IMR-90 (cell line): ENCODE measurements at regions not wholly inside any gene's neighbourhood (a gene's known extent, or its start where the extent isn't known, plus 50 kb on each side); places are given as distances from the start of the nearest gene placed in this dataset.
A peak's percentile ranks its signal among the peaks of the same experiment; 100 is the strongest.

Source experiments
- ATAC-seq: fragments of 200-7000 bp; cut with Tn5 transposase; 2 replicates; pipeline ENCODE4 v1.9.1; 2020; ENCODE audit warnings: low read depth, mild to moderate bottlenecking, moderate library complexity
- BruUV-seq: library from RNA; stranded (reverse); fragments of 400-500 nt; replicated peaks from 2 replicates; lab custom pipeline; 2021; lab: Mats Ljungman, UMichigan
- CTCF ChIA-PET: fragments of 300-600 bp; formaldehyde crosslinking; extraction: SDS; loops from one replicate; lab custom pipeline; 2021; ENCODE audit warnings: antibody characterized with exemption; lab: Yijun Ruan, JAX
- POLR2A ChIA-PET: fragments of 300-600 bp; sonication (Branson Sonifier 250); formaldehyde crosslinking; loops from one replicate; lab custom pipeline; 2022; ENCODE audit warnings: antibody characterized with exemption; ENCODE audit not compliant: unreplicated experiment; lab: Charles Lee
- DNase-seq: peaks from one replicate; pipeline ENCODE4 v3.0.0; 2013
- H2AFZ ChIP-seq: replicated peaks from 2 replicates; pipeline ENCODE3; 2013; ENCODE audit warnings: low read length, mild to moderate bottlenecking; ENCODE audit not compliant: poor library complexity
- H2AK5ac ChIP-seq: 2 replicates; pipeline ENCODE4 v1.6.1; 2013; ENCODE audit warnings: low read depth, low read length, inconsistent platforms
- H2AK9ac ChIP-seq: replicated peaks from 2 replicates; pipeline ENCODE3; 2013; ENCODE audit warnings: mild to moderate bottlenecking, low read depth, low read length, moderate library complexity; ENCODE audit not compliant: poor library complexity
- H2BK120ac ChIP-seq: 2 replicates; pipeline ENCODE4 v1.6.1; 2013; ENCODE audit warnings: low read depth, low read length, inconsistent platforms
- H2BK15ac ChIP-seq: 3 replicates; pipeline ENCODE4 v1.6.1; 2013; ENCODE audit warnings: low read depth, low read length, inconsistent platforms
- H2BK20ac ChIP-seq: 2 replicates; pipeline ENCODE4 v1.6.1; 2013; ENCODE audit warnings: low read depth, mild to moderate bottlenecking, inconsistent platforms, low read length, moderate library complexity
- H2BK5ac ChIP-seq: 2 replicates; pipeline ENCODE4 v1.6.1; 2013; ENCODE audit warnings: mild to moderate bottlenecking, low read depth, low read length, inconsistent platforms; ENCODE audit not compliant: poor library complexity, severe bottlenecking
- H3K14ac ChIP-seq: replicated peaks from 2 replicates; pipeline ENCODE4 v1.6.1; 2013; ENCODE audit warnings: low read depth, low read length, inconsistent platforms
- H3K18ac ChIP-seq: 2 replicates; pipeline ENCODE4 v1.6.1; 2013; ENCODE audit warnings: low read depth, low read length, control low read depth
- H3K23ac ChIP-seq: 2 replicates; pipeline ENCODE4 v1.6.1; 2013; ENCODE audit warnings: low read depth, low read length, inconsistent platforms
- H3K27ac ChIP-seq: 2 replicates; pipeline ENCODE4 v1.5.1; 2013; ENCODE audit warnings: mild to moderate bottlenecking, control low read depth, low read length; ENCODE audit not compliant: insufficient read depth
- H3K27me3 ChIP-seq: 2 replicates; pipeline ENCODE4 v1.6.1; 2013; ENCODE audit warnings: low read length; ENCODE audit not compliant: control insufficient read depth, insufficient read depth
- H3K36me3 ChIP-seq: 2 replicates; pipeline ENCODE4 v1.6.1; 2013; ENCODE audit warnings: low read length, mixed read lengths; ENCODE audit not compliant: control insufficient read depth, insufficient read depth
- H3K4ac ChIP-seq: 2 replicates; pipeline ENCODE4 v1.6.1; 2013; ENCODE audit warnings: low read depth, low read length, inconsistent platforms
- H3K4me1 ChIP-seq: 2 replicates; pipeline ENCODE4 v1.6.1; 2013; ENCODE audit warnings: low read length, mixed read lengths; ENCODE audit not compliant: control insufficient read depth, insufficient read depth
- H3K4me2 ChIP-seq: 2 replicates; pipeline ENCODE4 v1.6.1; 2013; ENCODE audit warnings: low read depth, mild to moderate bottlenecking, control low read depth, low read length, moderate library complexity
- H3K4me3 ChIP-seq: 2 replicates; pipeline ENCODE4 v1.5.1; 2013; ENCODE audit warnings: low read depth, mild to moderate bottlenecking, control low read depth, low read length, moderate library complexity; ENCODE audit not compliant: insufficient read depth
- H3K56ac ChIP-seq: 2 replicates; pipeline ENCODE4 v1.6.1; 2013; ENCODE audit warnings: low read length, inconsistent platforms; ENCODE audit not compliant: insufficient read depth; ENCODE audit errors: extremely low read depth
- H3K79me1 ChIP-seq, 2 experiments: 2 replicates each; pipeline ENCODE4 v1.6.1; 2013; ENCODE audit warnings: low read length in 2 of 2, inconsistent platforms in 1 of 2, low read depth in 1 of 2
- H3K9ac ChIP-seq: 2 replicates; pipeline ENCODE4 v1.6.1; 2013; ENCODE audit warnings: low read depth, low read length, control low read depth
- H3K9me1 ChIP-seq: 2 replicates; pipeline ENCODE4 v1.6.1; 2013; ENCODE audit warnings: low read length, inconsistent platforms; ENCODE audit not compliant: insufficient read depth
- H3K9me3 ChIP-seq: 2 replicates; pipeline ENCODE4 v1.6.1; 2013; ENCODE audit warnings: low read length; ENCODE audit not compliant: control insufficient read depth, insufficient read depth
- H4K20me1 ChIP-seq: 2 replicates; pipeline ENCODE4 v1.6.1; 2013; ENCODE audit warnings: low read length, inconsistent platforms; ENCODE audit not compliant: insufficient read depth
- H4K5ac ChIP-seq: 2 replicates; pipeline ENCODE4 v1.6.1; 2013; ENCODE audit warnings: mild to moderate bottlenecking, low read depth, low read length, control low read depth
- H4K8ac ChIP-seq, 2 experiments: 2 replicates each; pipeline ENCODE4 v1.6.1; 2013; ENCODE audit warnings: low read depth in 2 of 2, low read length in 2 of 2, control low read depth in 1 of 2, inconsistent platforms in 1 of 2
- H4K91ac ChIP-seq: 2 replicates; pipeline ENCODE4 v1.6.1; 2013; ENCODE audit warnings: low read depth, low read length, inconsistent platforms; ENCODE audit not compliant: insufficient read depth
- BHLHE40 ChIP-seq: fragments of 150-350 bp; IDR thresholded peaks from 2 replicates; pipeline ENCODE4 v1.6.1; 2016; ENCODE audit warnings: mild to moderate bottlenecking, low read depth, low read length
- MAFK ChIP-seq: IDR thresholded peaks from 2 replicates; pipeline ENCODE4 v1.6.1; 2012; ENCODE audit warnings: low read depth, low read length, improper control_type of control experiment
- MAZ ChIP-seq: IDR thresholded peaks from 2 replicates; pipeline ENCODE4 v1.6.1; 2012; ENCODE audit warnings: low read depth, mild to moderate bottlenecking, low read length, improper control_type of control experiment, moderate library complexity, borderline replicate concordance
- RAD21 ChIP-seq: IDR thresholded peaks from 2 replicates; pipeline ENCODE4 v1.6.1; 2012; ENCODE audit warnings: low read length, improper control_type of control experiment
- RFX5 ChIP-seq: IDR thresholded peaks from 2 replicates; pipeline ENCODE4 v1.8.0; 2012; ENCODE audit warnings: low read depth, mild to moderate bottlenecking, low read length, moderate library complexity
- SMC3 ChIP-seq: fragments of 150-350 bp; IDR thresholded peaks from 2 replicates; pipeline ENCODE4 v1.6.1; 2016; ENCODE audit warnings: low read depth, mild to moderate bottlenecking, antibody characterized with exemption, low read length, moderate library complexity
- WGBS, 2 experiments: methylation state at CpG; one replicate each; pipeline versions ENCODE4 v1.1.5 to v1.1.7; 2013; ENCODE audit warnings: missing lambda C conversion rate in 2 of 2; ENCODE audit not compliant: insufficient read length in 1 of 2; ENCODE audit errors: extremely low coverage in 2 of 2; 5-methylcytosine and 5-hydroxymethylcytosine counted together
- dilution Hi-C: fragments of 300-500 bp; cut with HindIII; formaldehyde crosslinking; loops from one replicate; pipeline ENCODE4 v1.14.3; 2018; ENCODE audit warnings: low sequenced_read_pairs; ENCODE audit not compliant: unreplicated experiment
- in situ Hi-C: fragments of 300-500 bp; cut with MboI; formaldehyde crosslinking; loops from 3 replicates; pipeline ENCODE4 v1.14.3; 2019; ENCODE audit warnings: low sequenced_read_pairs, inconsistent platforms, mixed read lengths
- intact Hi-C: fragments of 100-400 bp; cut with micrococcal nuclease; formaldehyde crosslinking; loops from 2 replicates; pipeline ENCODE4 v1.10.0; 2022

- TF ChIP-seq MAFK = peak; percentile 9; the same call in 1 of the 2 replicates
- no peak for TF ChIP-seq SMC3
- peak; percentile 46; the same call in 1 of the 2 replicates for TF ChIP-seq BHLHE40
These were observed 70.5 kb upstream of the FRMD6 start (continued) for GRCh38 chr14:51581017-51581881.

- Histone ChIP-seq H3K36me3 (no peaks in the 10 kb centered on the region), H3K56ac (no peak overlapping the region; the same call in 1 of the 2 replicates), H2AK5ac (peak overlapping the region; percentile 78), H3K4me1 (peaks cover 10% of the 10 kb centered on the region), H2BK20ac (peak overlapping the region; percentile 89), H3K27ac (0 out of 2 replicates have a peak overlapping the region, but pooled peaks have one; percentile 33), H4K8ac (peak overlapping the region in 1 of 2 experiments; percentile 73; a peak in 2 of 4 replicates), H3K23ac (peak overlapping the region; percentile 21; the same call in 1 of the 2 replicates), H2BK15ac (peak overlapping the region; percentile 95), H3K9me3 (no peaks in the 10 kb centered on the region), H3K4me2 (no peak overlapping the region; the same call in 1 of the 2 replicates), H2AK9ac (no peak overlapping the region), H4K5ac (peak overlapping the region; percentile 85; the same call in 1 of the 2 replicates), H4K20me1 (no peaks in the 10 kb centered on the region), H2AFZ (no peak overlapping the region), H2BK5ac (peak overlapping the region; percentile 89), H4K91ac (peak overlapping the region; percentile 67), H3K4me3 (no peak overlapping the region), H2BK120ac (peak overlapping the region; percentile 89), H3K9ac (no peak overlapping the region), H3K18ac (peak overlapping the region; percentile 84; the same call in 1 of the 2 replicates), H3K4ac (peak overlapping the region; percentile 84), H3K14ac (peak overlapping the region; percentile 86), H3K9me1 (peaks cover 11% of the 10 kb centered on the region), H3K27me3 (no peaks in the 10 kb centered on the region), H3K79me1 (peaks cover 0 to 15% of the 10 kb centered on the region in 2 experiments; a peak in 2 of 4 replicates)
- WGBS, 2 experiments = no CpG with 5 or more reads among the region's 2 CpGs
- dilution Hi-C loops (no loop called here), in situ Hi-C loops (no loop called here), intact Hi-C loops (loop anchor here (2.0 kb wide), 1 partner anchor 14 kb away; no protein-coding TSS in a partner anchor)
- no TSS peak for BruUV-seq
- TF ChIP-seq RAD21 (no peak), MAZ (no peak), RFX5 (no peak)
- CTCF ChIA-PET = interaction anchor here (1.2 to 1.5 kb wide), 2 partner anchors 15 to 20 kb away, joined by 3 to 4 read pairs; no protein-coding TSS in a partner anchor
- peak; percentile 31 for DNase-seq
- ATAC-seq = no peak
- POLR2A ChIA-PET = no interaction called here
These were observed 69.3 kb upstream of the FRMD6 start for GRCh38 chr14:51582437-51582836.
